H7 (cell line): ENCODE measurements at regions not wholly inside any gene's neighbourhood (a gene's known extent, or its start where the extent isn't known, plus 50 kb on each side); places are given as distances from the start of the nearest gene placed in this dataset.

Source experiments
- DNase-seq: peaks from one replicate; pipeline ENCODE4 v3.0.0; 2012
- H3K27me3 ChIP-seq: 2 replicates; pipeline ENCODE4 v1.6.0; 2011; ENCODE audit warnings: mild to moderate bottlenecking, low read length; ENCODE audit not compliant: control insufficient read depth, insufficient read depth
- H3K36me3 ChIP-seq: replicated peaks from 2 replicates; pipeline ENCODE4 v1.5.1; 2011; ENCODE audit warnings: low read length; ENCODE audit not compliant: control insufficient read depth, insufficient read depth
- H3K4me3 ChIP-seq: 2 replicates; pipeline ENCODE4 v1.5.1; 2011; ENCODE audit warnings: low read depth, mild to moderate bottlenecking, control low read depth, low read length, moderate library complexity; ENCODE audit not compliant: insufficient read depth

- H3K36me3 ChIP-seq: no peaks in the 10 kb centered on the region
- DNase-seq: no peak
- H3K27me3 ChIP-seq: no peaks in the 10 kb centered on the region
- H3K4me3 ChIP-seq: no peak overlapping the region
These were observed 175.2 kb upstream of the CPEB2 start for GRCh38 chr4:14827111-14827510.

DNA sequence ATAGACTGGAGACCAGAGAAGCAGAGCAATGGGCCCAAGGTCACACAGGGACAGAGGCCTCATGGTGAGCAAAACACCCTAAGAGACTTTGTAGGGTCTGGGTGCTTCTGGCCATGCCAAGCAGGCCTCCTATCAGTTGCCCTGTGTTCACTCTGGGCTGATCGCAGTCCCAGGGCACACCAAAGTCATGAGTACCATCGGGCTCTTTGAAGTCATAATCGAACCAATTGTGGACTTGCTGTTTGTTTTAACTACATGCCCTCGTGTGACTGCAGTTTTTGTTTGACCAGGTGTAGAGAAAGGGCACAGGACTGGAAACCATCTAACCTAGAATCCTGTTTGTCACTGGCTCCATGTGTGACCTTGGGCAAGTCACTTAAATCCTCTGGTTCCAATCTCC is 172.5 kb upstream of the CPEB2 start:
- DNase-seq: no peak
- Histone ChIP-seq H3K4me3 (no peak overlapping the region), H3K36me3 (no peaks in the 10 kb centered on the region), H3K27me3 (no peaks in the 10 kb centered on the region)

DNA sequence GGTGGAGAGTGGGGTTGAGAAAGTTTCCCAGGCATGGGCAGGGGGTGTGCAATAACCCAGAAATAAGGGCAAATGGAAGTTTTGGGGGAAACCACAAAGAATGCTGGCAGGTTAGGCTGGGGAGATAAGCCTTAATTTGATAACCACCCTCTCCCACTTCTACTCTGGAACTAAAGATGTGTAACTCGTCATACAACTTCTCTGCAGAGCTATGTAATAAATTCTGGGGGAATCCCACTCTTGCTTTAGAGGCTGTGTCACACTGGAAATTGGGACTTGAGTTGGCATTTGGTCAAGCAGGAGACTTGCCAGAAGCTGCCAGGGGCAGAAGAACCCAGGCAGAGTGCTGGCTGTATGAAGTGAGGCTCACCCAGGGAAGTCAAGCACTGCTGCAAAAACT is 170.9 kb upstream of the CPEB2 start:
- Histone ChIP-seq H3K27me3 (no peaks in the 10 kb centered on the region), H3K4me3 (no peak overlapping the region), H3K36me3 (no peaks in the 10 kb centered on the region)
- DNase-seq: no peak

DNA sequence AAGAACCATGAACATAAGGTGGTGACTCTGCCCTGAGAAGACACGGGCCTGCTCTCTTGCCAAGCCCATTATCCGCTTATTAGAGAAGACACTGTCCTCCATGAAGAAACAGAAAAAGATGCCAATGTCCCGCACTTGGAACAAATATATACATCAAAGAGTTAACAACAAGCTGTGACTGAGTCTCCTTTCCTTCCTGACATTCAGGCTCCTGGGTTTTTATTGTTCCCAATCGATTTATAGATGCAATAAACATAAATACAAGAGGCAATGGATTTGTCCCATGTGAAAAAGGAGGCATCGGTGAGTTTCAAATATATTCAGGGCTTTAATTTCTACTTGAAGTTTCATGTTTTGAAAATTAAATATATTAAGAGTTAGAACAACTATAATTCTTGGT is 169.2 kb upstream of the CPEB2 start:
- Histone ChIP-seq H3K36me3 (no peaks in the 10 kb centered on the region), H3K4me3 (no peak overlapping the region), H3K27me3 (no peaks in the 10 kb centered on the region)
- DNase-seq: no peak

- no peak for DNase-seq
- Histone ChIP-seq H3K4me3 (no peak overlapping the region), H3K36me3 (no peaks in the 10 kb centered on the region), H3K27me3 (no peaks in the 10 kb centered on the region)
These were observed 167.9 kb upstream of the CPEB2 start for GRCh38 chr4:14834382-14834781.

DNA sequence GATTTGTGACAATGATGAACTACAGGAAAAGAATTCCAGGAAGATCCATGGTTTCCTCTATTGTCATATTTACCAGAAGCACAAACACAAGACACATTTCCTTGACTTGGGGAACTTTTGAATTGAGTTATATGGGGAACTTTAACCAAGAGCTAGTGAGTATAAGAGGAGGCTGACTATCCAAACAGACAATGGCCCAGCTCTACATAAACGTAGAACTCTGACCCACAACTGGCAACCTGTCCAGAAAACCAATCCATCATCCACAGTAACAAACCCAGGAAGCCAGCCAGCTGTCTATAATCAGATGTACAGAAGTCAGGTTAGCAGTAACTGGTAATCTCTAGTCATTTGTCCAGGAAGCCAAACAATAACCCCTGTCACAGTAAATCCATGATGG is 167.0 kb upstream of the CPEB2 start:
- no peak for DNase-seq
- Histone ChIP-seq H3K27me3 (no peaks in the 10 kb centered on the region), H3K36me3 (no peaks in the 10 kb centered on the region), H3K4me3 (no peak overlapping the region)

GRCh38 chr4:14835708-14836425 is 166.4 kb upstream of the CPEB2 start:
- H3K36me3 ChIP-seq: no peaks in the 10 kb centered on the region
- DNase-seq: no peak
- no peaks in the 10 kb centered on the region for H3K27me3 ChIP-seq
- no peak overlapping the region for H3K4me3 ChIP-seq

DNA sequence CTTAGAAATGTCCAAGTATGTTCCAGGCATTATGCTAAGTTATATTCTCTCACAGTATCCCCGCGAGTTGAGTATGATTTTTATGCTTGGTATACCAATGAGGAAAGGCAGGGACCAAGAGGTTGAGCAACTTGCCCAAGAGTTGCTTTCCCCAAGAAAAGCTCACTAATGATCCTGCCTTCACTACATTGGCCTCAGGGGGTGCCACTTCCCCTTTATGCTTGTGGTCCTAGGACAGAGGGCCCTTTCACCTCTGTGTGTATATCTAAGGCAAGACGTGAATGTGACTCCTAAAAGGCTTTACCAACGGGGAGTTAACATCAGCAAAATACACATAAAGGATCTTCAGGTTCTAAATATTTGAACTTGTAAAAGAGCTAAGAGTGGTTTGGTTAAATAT is 164.4 kb upstream of the CPEB2 start:
- H3K36me3 ChIP-seq: no peaks in the 10 kb centered on the region
- peak; percentile 10 for DNase-seq
- H3K27me3 ChIP-seq: no peaks in the 10 kb centered on the region

DNA sequence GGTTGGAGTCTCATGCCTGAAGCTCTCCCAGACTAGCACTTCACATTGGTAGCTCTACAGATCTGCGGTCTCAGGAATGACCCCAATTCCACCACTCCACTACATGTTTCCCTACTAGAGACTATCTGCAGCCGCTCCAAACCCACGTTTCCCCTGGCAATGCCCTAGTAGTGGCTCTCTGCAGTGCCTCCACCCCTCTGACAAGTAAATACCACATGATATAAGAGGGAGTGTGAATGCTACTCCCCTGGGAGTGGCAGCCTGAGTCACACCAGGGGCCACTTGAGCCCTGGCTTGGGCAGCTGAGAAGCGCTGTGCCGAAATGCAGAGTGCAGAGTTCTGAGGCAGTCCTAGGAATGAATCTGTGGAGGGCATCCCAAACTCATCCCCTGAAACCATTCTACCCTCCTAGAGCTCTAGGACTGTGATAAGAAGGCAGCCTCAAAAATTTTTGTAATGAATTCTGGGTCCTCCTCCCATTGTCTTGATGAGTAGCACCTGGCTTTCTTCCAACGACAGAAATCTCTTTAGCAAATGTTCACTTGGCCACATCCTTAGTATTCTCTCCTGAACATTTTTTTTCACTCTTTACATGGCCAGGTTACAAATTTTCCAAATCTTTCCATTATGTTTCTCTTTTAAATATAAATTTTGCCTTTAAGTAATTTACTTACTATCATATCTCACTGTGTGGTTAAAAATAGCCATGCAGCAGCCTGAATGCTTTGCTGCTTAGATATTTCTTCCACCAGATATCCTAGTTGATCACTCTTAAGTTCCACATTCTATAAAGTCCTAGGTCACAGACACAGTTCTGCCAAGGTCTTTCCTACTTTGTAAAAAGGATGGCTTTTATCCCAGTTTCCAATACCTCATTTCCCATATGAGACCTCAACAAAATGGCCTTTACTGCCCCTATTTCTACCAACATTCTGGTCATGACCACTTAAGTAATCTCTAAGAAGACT is 160.2 kb upstream of the CPEB2 start:
- H3K36me3 ChIP-seq: no peaks in the 10 kb centered on the region
- H3K27me3 ChIP-seq: no peaks in the 10 kb centered on the region
- H3K4me3 ChIP-seq: no peak overlapping the region
- no peak for DNase-seq

More for the DNA sequence above, 164.4 kb upstream of the CPEB2 start:
- no peak overlapping the region for H3K4me3 ChIP-seq

GRCh38 chr4:14842964-14843630 is 159.2 kb upstream of the CPEB2 start:
- Histone ChIP-seq H3K27me3 (no peaks in the 10 kb centered on the region), H3K36me3 (no peaks in the 10 kb centered on the region), H3K4me3 (no peak overlapping the region)
- no peak for DNase-seq

DNA sequence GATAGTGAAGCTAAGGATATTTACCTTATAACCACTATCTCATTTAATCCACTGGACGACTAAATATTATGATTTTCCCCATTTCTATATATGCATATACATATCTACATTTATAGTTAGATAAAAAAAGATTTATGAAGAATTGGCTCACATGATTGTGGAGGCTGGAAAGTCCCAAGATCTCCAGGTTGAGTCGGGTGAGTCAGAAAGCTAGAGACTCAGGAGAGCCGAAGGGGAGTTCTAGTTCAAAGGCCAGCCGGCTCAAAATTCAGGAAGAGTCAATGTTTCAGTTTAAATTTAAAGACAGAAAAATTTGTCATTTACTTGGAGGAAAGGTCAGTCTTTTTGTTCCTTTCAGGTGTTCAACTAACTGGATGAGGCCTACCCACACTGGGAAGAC is 158.2 kb upstream of the CPEB2 start:
- Histone ChIP-seq H3K27me3 (no peaks in the 10 kb centered on the region), H3K4me3 (no peak overlapping the region), H3K36me3 (no peaks in the 10 kb centered on the region)
- DNase-seq: no peak

DNA sequence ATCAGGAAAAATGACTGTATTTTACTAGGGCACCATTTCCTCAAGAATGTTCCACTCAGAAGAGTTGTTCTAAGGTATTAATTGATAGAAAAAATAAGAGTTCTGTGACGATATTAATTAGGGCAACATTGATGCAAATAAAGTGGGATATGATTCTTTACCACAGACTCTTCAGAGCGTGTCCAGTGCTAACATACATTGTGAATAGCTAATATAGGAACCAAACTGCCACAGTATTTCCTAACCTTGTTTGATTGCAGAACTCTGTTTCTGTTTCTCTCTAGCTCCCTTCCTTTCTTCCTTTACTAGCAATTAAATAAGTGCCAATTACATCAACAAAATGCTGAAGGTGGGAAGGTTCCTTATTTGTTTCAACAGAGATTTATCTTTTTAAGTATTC is 154.1 kb upstream of the CPEB2 start:
- DNase-seq: no peak
- no peaks in the 10 kb centered on the region for H3K36me3 ChIP-seq
- H3K27me3 ChIP-seq: no peaks in the 10 kb centered on the region
- H3K4me3 ChIP-seq: no peak overlapping the region

GRCh38 chr4:14850455-14851097 is 151.7 kb upstream of the CPEB2 start:
- DNase-seq: no peak
- Histone ChIP-seq H3K27me3 (no peaks in the 10 kb centered on the region), H3K36me3 (no peaks in the 10 kb centered on the region), H3K4me3 (no peak overlapping the region)

- DNase-seq: no peak
- no peak overlapping the region for H3K4me3 ChIP-seq
- H3K27me3 ChIP-seq: no peaks in the 10 kb centered on the region
- H3K36me3 ChIP-seq: no peaks in the 10 kb centered on the region
These were observed 148.9 kb upstream of the CPEB2 start for GRCh38 chr4:14853176-14853943.
